Upper lobe of left lung (tissue), 4 donors: ENCODE measurements at regions not wholly inside any gene's neighbourhood (a gene's known extent, or its start where the extent isn't known, plus 50 kb on each side); places are given as distances from the start of the nearest gene placed in this dataset.

Experiments used
- EP300 ChIP-seq, 4 donors: sonication (generic); formaldehyde crosslinking; IDR thresholded peaks; one replicate each; pipeline ENCODE4 v1.5.1; 2017; ENCODE audit warnings: antibody characterized with exemption in 4 of 4, control low read depth in 2 of 4
- POLR2A ChIP-seq, 4 donors: fragments of 450-650 bp; IDR thresholded peaks; one replicate each; pipeline ENCODE4 v1.5.1; 2016 to 2017; ENCODE audit warnings: antibody characterized with exemption in 4 of 4, mild to moderate bottlenecking in 2 of 4
- POLR2AphosphoS5 ChIP-seq, 2 donors: sonication (generic); formaldehyde crosslinking; IDR thresholded peaks; one replicate each; pipeline ENCODE4 v1.5.1; 2017; ENCODE audit warnings: antibody characterized with exemption in 2 of 2
- TF ChIP-seq, protein P1 (sequence below), 6 experiments: fragments of 450-650 bp in 4 of 6; fragments of 200-600 bp in 2 of 6; sonication (generic) in 2 of 6; IDR thresholded peaks; one replicate each; pipeline ENCODE4 v1.5.1; 2016 to 2019; ENCODE audit warnings: antibody characterized with exemption in 6 of 6

DNA sequence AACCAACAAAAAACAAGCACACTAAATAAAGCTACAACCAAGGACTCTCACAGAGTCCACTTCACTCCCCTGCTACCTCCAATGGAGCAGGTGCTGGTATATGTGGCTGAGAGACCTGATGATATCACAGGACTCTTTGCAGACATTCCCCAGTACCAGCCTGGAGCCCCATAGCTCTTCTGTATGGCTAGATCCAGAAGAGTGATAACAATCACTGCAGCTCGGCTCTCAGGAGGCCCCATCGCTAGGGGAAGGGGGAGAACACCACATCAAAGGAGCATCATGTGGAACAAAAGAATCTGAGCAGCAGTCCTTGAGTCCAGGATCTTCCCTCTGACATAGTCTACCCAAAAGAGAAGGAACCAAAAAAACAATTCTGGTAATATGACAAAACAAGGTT lies 237.1 kb upstream of the TLL1 start:
- TF ChIP-seq, protein P1, sequence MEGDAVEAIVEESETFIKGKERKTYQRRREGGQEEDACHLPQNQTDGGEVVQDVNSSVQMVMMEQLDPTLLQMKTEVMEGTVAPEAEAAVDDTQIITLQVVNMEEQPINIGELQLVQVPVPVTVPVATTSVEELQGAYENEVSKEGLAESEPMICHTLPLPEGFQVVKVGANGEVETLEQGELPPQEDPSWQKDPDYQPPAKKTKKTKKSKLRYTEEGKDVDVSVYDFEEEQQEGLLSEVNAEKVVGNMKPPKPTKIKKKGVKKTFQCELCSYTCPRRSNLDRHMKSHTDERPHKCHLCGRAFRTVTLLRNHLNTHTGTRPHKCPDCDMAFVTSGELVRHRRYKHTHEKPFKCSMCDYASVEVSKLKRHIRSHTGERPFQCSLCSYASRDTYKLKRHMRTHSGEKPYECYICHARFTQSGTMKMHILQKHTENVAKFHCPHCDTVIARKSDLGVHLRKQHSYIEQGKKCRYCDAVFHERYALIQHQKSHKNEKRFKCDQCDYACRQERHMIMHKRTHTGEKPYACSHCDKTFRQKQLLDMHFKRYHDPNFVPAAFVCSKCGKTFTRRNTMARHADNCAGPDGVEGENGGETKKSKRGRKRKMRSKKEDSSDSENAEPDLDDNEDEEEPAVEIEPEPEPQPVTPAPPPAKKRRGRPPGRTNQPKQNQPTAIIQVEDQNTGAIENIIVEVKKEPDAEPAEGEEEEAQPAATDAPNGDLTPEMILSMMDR (IDR thresholded peaks at IDR 0.05) = no peak
- no peak for TF ChIP-seq POLR2A (IDR thresholded peaks at IDR 0.05)
- TF ChIP-seq POLR2AphosphoS5 (IDR thresholded peaks at IDR 0.05) = no peak
- TF ChIP-seq EP300 (IDR thresholded peaks at IDR 0.05) = no peak
